ENCODE measurements at regions not wholly inside any gene's neighbourhood (a gene's known extent, or its start where the extent isn't known, plus 50 kb on each side); places are given as distances from the start of the nearest gene placed in this dataset.
A peak's percentile ranks its signal among the peaks of the same experiment; 100 is the strongest.

GRCh38 chr11:95705485-95706124 lies 84.0 kb downstream of the FAM76B start:
- H3K36me3 ChIP-seq (ENCODE audit: insufficient read depth, low read length, poor library complexity, severe bottlenecking), result no peaks in the 10 kb centered on the region
- intact Hi-C loops (cut with micrococcal nuclease; ENCODE audit: unreplicated experiment), result loop anchor here (1.0 to 10.0 kb wide), 4 partner anchors 181 to 637 kb away; no protein-coding TSS in a partner anchor
- BruUV-seq (replicated peaks), result no TSS peak
- ChIA-PET CTCF (interaction anchor here (0.5 to 2.2 kb wide), 10 partner anchors 8 to 639 kb away, joined by 3 to 38 read pairs (median 3); partner anchors contain the start of genes SESN3 and SRSF8), POLR2A (ENCODE audit: low non-redundant PET) (no interaction called here)
- no peaks in the 10 kb centered on the region for H3K9me3 ChIP-seq (ENCODE audit: low read depth, low read length, poor library complexity, severe bottlenecking)
- H3K4me3 ChIP-seq (ENCODE audit: low read depth, low read length, poor library complexity, severe bottlenecking), result no peak overlapping the region
- DNase-seq (ENCODE audit: low spot score), result peak; percentile 85
- no peaks in the 10 kb centered on the region for H3K4me1 ChIP-seq (ENCODE audit: insufficient read depth, low read length, poor library complexity, severe bottlenecking)
- TF ChIP-seq, protein P1, sequence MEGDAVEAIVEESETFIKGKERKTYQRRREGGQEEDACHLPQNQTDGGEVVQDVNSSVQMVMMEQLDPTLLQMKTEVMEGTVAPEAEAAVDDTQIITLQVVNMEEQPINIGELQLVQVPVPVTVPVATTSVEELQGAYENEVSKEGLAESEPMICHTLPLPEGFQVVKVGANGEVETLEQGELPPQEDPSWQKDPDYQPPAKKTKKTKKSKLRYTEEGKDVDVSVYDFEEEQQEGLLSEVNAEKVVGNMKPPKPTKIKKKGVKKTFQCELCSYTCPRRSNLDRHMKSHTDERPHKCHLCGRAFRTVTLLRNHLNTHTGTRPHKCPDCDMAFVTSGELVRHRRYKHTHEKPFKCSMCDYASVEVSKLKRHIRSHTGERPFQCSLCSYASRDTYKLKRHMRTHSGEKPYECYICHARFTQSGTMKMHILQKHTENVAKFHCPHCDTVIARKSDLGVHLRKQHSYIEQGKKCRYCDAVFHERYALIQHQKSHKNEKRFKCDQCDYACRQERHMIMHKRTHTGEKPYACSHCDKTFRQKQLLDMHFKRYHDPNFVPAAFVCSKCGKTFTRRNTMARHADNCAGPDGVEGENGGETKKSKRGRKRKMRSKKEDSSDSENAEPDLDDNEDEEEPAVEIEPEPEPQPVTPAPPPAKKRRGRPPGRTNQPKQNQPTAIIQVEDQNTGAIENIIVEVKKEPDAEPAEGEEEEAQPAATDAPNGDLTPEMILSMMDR (conservative IDR thresholded peaks at IDR 0.05; ENCODE audit: low read depth, low read length), result peak; percentile 99
- no peak for TF ChIP-seq EZH2 (IDR thresholded peaks at IDR 0.05; ENCODE audit: borderline replicate concordance, low read depth, low read length, poor library complexity, severe bottlenecking)
- H3K27me3 ChIP-seq (replicated peaks; ENCODE audit: insufficient read depth, low read depth, low read length, poor library complexity), result no peaks in the 10 kb centered on the region
- no peak overlapping the region for H3K27ac ChIP-seq (ENCODE audit: low read depth, low read length, poor library complexity, severe bottlenecking)

DNA sequence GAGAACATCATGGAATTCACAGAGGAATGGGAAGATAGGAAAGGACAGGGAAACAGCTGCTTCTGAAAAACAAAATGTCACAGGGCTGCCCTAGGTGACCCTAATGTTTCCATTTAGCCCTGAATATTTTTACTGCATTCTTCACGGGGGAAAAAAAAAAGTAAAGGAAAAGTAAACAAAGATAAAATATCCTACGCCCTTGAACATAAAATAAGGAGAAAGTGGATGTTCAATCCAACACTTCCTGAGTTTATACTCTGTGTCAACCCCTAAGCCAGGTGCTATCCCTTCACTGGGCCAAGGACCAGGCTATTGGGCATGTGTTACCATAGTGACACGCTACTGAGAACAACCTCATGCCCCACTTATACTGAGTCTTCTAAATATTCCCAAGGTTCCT lies 84.7 kb downstream of the FAM76B start:
- POLR2A ChIA-PET (ENCODE audit: low non-redundant PET), result no interaction called here
- Histone ChIP-seq H3K27me3 (replicated peaks; ENCODE audit: insufficient read depth, low read depth, low read length, poor library complexity) (no peaks in the 10 kb centered on the region), H3K4me1 (ENCODE audit: insufficient read depth, low read length, poor library complexity, severe bottlenecking) (no peaks in the 10 kb centered on the region), H3K36me3 (ENCODE audit: insufficient read depth, low read length, poor library complexity, severe bottlenecking) (no peaks in the 10 kb centered on the region), H3K4me3 (ENCODE audit: low read depth, low read length, poor library complexity, severe bottlenecking) (no peak overlapping the region), H3K27ac (ENCODE audit: low read depth, low read length, poor library complexity, severe bottlenecking) (no peak overlapping the region), H3K9me3 (ENCODE audit: low read depth, low read length, poor library complexity, severe bottlenecking) (no peaks in the 10 kb centered on the region)
- intact Hi-C loops (cut with micrococcal nuclease; ENCODE audit: unreplicated experiment), result loop anchor here (1.0 to 10.0 kb wide), 4 partner anchors 180 to 636 kb away; no protein-coding TSS in a partner anchor
- no TSS peak for BruUV-seq (replicated peaks)
- CTCF ChIA-PET, result interaction anchor here (0.5 to 2.2 kb wide), 10 partner anchors 8 to 638 kb away, joined by 3 to 38 read pairs (median 3); partner anchors contain the start of genes SESN3 and SRSF8
- DNase-seq (ENCODE audit: low spot score), result no peak
- TF ChIP-seq, protein P1 (conservative IDR thresholded peaks at IDR 0.05; ENCODE audit: low read depth, low read length), result no peak
- no peak for TF ChIP-seq EZH2 (IDR thresholded peaks at IDR 0.05; ENCODE audit: borderline replicate concordance, low read depth, low read length, poor library complexity, severe bottlenecking)

DNA sequence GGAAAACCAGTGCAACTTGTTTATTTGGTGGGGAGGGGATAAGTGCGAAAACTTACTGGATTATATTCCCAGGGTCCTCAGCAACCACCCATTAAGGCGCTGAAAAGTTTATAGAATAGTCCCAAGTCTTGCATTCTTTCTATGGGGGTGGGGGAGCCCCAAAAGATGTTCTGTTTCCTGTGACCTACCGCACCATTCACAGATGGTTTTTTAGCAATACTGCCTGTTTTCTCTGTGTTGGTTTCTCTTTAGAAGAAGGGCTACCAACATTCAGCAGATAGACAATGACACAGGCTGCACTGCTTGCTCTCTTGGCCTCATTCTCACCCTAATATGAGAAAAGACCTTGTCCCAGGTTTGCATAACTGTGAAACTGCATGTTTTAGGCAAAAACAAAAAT lies 86.5 kb downstream of the FAM76B start:
- TF ChIP-seq EZH2 (IDR thresholded peaks at IDR 0.05; ENCODE audit: borderline replicate concordance, low read depth, low read length, poor library complexity, severe bottlenecking), result no peak
- no peaks in the 10 kb centered on the region for H3K36me3 ChIP-seq (ENCODE audit: insufficient read depth, low read length, poor library complexity, severe bottlenecking)
- no peaks in the 10 kb centered on the region for H3K27me3 ChIP-seq (replicated peaks; ENCODE audit: insufficient read depth, low read depth, low read length, poor library complexity)
- ChIA-PET POLR2A (ENCODE audit: low non-redundant PET) (interaction anchor here (0.6 kb wide), 1 partner anchor 1405 kb away, joined by 3 read pairs; no protein-coding TSS in a partner anchor), CTCF (interaction anchor here (0.7 to 0.9 kb wide), 2 partner anchors 30 to 544 kb away, joined by 3 read pairs; no protein-coding TSS in a partner anchor)
- intact Hi-C loops (cut with micrococcal nuclease; ENCODE audit: unreplicated experiment), result loop anchor here (10.0 kb wide), 1 partner anchor 178 kb away; no protein-coding TSS in a partner anchor
- H3K4me1 ChIP-seq (ENCODE audit: insufficient read depth, low read length, poor library complexity, severe bottlenecking), result no peaks in the 10 kb centered on the region
- no peaks in the 10 kb centered on the region for H3K9me3 ChIP-seq (ENCODE audit: low read depth, low read length, poor library complexity, severe bottlenecking)
- no peak overlapping the region for H3K4me3 ChIP-seq (ENCODE audit: low read depth, low read length, poor library complexity, severe bottlenecking)
- H3K27ac ChIP-seq (ENCODE audit: low read depth, low read length, poor library complexity, severe bottlenecking), result no peak overlapping the region
- DNase-seq (ENCODE audit: low spot score), result no peak
- no TSS peak for BruUV-seq (replicated peaks)

Data from A673 (cell line).